ENCODE measurements at regions not wholly inside any gene's neighbourhood (a gene's known extent, or its start where the extent isn't known, plus 50 kb on each side); places are given as distances from the start of the nearest gene placed in this dataset.
"Not testable (repeated sequence)": the region's sequence is repeated elsewhere in the genome, so short reads cannot be mapped to it uniquely, and the experiment has no call there.

DNA sequence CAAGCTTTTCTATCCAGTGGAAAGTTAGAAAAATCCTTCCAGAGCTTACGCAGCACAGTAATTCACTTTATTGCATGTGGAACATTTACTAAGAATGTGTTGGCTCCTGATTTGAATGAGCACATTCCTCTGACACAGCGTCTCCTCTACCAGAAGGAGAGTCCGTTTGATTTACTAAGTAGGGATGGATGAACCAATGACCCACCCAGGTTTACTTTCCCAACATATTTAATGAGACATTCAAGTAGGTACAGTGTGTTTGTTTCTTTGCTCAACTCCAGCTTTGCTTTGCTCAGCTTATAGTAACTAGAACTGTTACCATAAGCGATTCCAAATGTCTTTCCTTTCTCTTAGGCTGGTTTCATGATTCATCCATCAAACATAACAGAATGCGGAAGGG lies 161.7 kb downstream of the SMARCA1 start:
- Histone ChIP-seq H3K79me2 (no peaks in the 10 kb centered on the region), H3K4me3 (no peak overlapping the region), H2AFZ (no peak overlapping the region), H3K27ac (no peak overlapping the region), H3K36me3 (replicated peaks; ENCODE audit: insufficient read depth, low read depth) (no peaks in the 10 kb centered on the region), H3K9me3 (ENCODE audit: low read depth) (no peaks in the 10 kb centered on the region), H3K4me1 (ENCODE audit: insufficient read depth) (no peaks in the 10 kb centered on the region), H4K20me1 (ENCODE audit: insufficient read depth, poor library complexity, severe bottlenecking) (no peaks in the 10 kb centered on the region), H3K27me3 (no peaks in the 10 kb centered on the region), H3K4me2 (no peak overlapping the region), H3K9me2 (replicated peaks; ENCODE audit: insufficient read depth) (no peaks in the 10 kb centered on the region)
- 67% methylated on average over 5 of the region's 5 CpGs for WGBS (ENCODE audit: low lambda C conversion rate, missing lambda C conversion rate)
- TF ChIP-seq EZH2 (IDR thresholded peaks at IDR 0.05; ENCODE audit: borderline replicate concordance) (no peak), EZH2phosphoT487 (IDR thresholded peaks at IDR 0.05; ENCODE audit: low read depth, severe bottlenecking, unreplicated experiment) (no peak)
- TF ChIP-seq, protein P1, sequence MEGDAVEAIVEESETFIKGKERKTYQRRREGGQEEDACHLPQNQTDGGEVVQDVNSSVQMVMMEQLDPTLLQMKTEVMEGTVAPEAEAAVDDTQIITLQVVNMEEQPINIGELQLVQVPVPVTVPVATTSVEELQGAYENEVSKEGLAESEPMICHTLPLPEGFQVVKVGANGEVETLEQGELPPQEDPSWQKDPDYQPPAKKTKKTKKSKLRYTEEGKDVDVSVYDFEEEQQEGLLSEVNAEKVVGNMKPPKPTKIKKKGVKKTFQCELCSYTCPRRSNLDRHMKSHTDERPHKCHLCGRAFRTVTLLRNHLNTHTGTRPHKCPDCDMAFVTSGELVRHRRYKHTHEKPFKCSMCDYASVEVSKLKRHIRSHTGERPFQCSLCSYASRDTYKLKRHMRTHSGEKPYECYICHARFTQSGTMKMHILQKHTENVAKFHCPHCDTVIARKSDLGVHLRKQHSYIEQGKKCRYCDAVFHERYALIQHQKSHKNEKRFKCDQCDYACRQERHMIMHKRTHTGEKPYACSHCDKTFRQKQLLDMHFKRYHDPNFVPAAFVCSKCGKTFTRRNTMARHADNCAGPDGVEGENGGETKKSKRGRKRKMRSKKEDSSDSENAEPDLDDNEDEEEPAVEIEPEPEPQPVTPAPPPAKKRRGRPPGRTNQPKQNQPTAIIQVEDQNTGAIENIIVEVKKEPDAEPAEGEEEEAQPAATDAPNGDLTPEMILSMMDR (IDR thresholded peaks at IDR 0.05; ENCODE audit: poor library complexity), result no peak
- DNase-seq (ENCODE audit: low spot score), result no peak

DNA sequence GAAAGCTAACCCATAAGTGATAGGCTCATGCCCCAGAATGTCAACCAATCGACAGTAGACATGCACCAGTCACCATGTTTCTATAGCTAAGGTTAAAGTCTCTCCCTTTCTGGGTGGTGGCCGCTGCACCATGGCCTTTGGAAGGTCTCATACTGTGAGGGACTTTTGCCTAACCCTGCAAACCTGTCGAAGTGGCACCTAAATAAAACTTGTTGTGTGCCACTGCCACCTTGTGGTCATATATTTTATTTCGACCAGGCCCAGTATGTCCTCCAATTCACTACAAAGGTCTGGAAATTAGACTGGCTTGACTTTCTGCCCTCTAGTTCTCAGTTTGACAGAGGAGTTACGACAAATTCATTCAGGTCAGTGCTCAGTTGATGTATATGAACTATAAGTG lies 163.1 kb downstream of the SMARCA1 start:
- Histone ChIP-seq H3K4me3 (no peak overlapping the region), H3K79me2 (no peaks in the 10 kb centered on the region), H3K9me2 (replicated peaks; ENCODE audit: insufficient read depth) (no peaks in the 10 kb centered on the region), H3K36me3 (replicated peaks; ENCODE audit: insufficient read depth, low read depth) (no peaks in the 10 kb centered on the region), H3K4me1 (ENCODE audit: insufficient read depth) (no peaks in the 10 kb centered on the region), H4K20me1 (ENCODE audit: insufficient read depth, poor library complexity, severe bottlenecking) (no peaks in the 10 kb centered on the region), H3K4me2 (no peak overlapping the region), H3K9me3 (ENCODE audit: low read depth) (no peaks in the 10 kb centered on the region), H3K27me3 (no peaks in the 10 kb centered on the region), H2AFZ (no peak overlapping the region), H3K27ac (no peak overlapping the region)
- 30% methylated on average over 5 of the region's 5 CpGs for WGBS (ENCODE audit: low lambda C conversion rate, missing lambda C conversion rate)
- DNase-seq (ENCODE audit: low spot score), result peak; percentile 53
- TF ChIP-seq, protein P1 (IDR thresholded peaks at IDR 0.05; ENCODE audit: poor library complexity), result peak; percentile 46
- TF ChIP-seq EZH2 (IDR thresholded peaks at IDR 0.05; ENCODE audit: borderline replicate concordance), result no peak

DNA sequence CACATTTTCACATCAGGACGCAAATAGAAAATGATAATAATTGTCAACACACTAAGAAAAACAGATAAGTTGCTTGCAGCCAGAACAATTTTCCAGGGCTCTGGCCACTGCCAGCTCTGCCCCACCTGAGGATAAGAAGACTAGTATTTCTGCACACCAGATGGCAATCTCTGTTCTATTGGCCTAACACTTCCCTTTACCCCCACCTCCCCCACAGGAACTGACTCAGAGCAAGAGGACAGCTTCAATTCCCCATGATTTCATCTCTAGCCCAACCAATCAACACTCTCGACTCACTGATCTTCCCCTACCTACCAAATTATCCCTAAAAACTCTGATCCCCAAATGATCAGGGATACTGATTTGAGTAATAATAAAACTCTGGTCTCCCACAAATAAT lies 164.0 kb downstream of the SMARCA1 start:
- Histone ChIP-seq H3K27ac (no peak overlapping the region), H3K4me1 (ENCODE audit: insufficient read depth) (no peaks in the 10 kb centered on the region), H3K4me3 (no peak overlapping the region), H3K9me2 (replicated peaks; ENCODE audit: insufficient read depth) (no peaks in the 10 kb centered on the region), H3K36me3 (replicated peaks; ENCODE audit: insufficient read depth, low read depth) (no peaks in the 10 kb centered on the region), H4K20me1 (ENCODE audit: insufficient read depth, poor library complexity, severe bottlenecking) (no peaks in the 10 kb centered on the region), H3K9me3 (ENCODE audit: low read depth) (no peaks in the 10 kb centered on the region), H3K4me2 (no peak overlapping the region), H2AFZ (no peak overlapping the region), H3K79me2 (no peaks in the 10 kb centered on the region), H3K27me3 (no peaks in the 10 kb centered on the region)
- no peak for DNase-seq (ENCODE audit: low spot score)
- TF ChIP-seq EZH2phosphoT487 (IDR thresholded peaks at IDR 0.05; ENCODE audit: low read depth, severe bottlenecking, unreplicated experiment), result no peak
- TF ChIP-seq EZH2 (IDR thresholded peaks at IDR 0.05; ENCODE audit: borderline replicate concordance), result no peak
- TF ChIP-seq, protein P1 (IDR thresholded peaks at IDR 0.05; ENCODE audit: poor library complexity), result no peak
- WGBS (ENCODE audit: low lambda C conversion rate, missing lambda C conversion rate), result 84% methylated on average over 2 of the region's 2 CpGs

DNA sequence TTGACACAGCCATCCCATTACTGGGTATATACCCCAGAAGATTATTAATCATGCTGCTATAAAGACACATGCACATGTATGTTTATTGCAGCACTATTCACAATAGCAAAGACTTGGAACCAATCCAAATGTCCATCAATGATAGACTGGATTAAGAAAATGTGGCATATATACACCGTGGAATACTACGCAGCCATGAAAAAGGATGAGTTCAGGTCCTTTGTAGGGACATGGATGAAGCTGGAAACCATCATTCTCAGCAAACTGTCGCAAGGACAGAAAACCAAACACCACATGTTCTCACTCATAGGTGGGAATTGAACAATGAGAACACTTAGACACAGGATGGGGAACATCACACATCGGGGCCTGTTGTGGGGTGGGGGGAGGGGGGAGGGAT lies 165.9 kb downstream of the SMARCA1 start:
- H3K4me1 ChIP-seq (ENCODE audit: insufficient read depth); H3K36me3 ChIP-seq (replicated peaks; ENCODE audit: insufficient read depth, low read depth); H4K20me1 ChIP-seq (ENCODE audit: insufficient read depth, poor library complexity, severe bottlenecking); H2AFZ ChIP-seq; H3K27ac ChIP-seq; H3K79me2 ChIP-seq; H3K9me2 ChIP-seq (replicated peaks; ENCODE audit: insufficient read depth); DNase-seq (ENCODE audit: low spot score); H3K4me3 ChIP-seq; H3K9me3 ChIP-seq (ENCODE audit: low read depth); H3K4me2 ChIP-seq; H3K27me3 ChIP-seq: not testable (repeated sequence)
- WGBS (ENCODE audit: low lambda C conversion rate, missing lambda C conversion rate), result 87% methylated on average over 4 of the region's 4 CpGs

Measured in hepatocyte (in vitro differentiated cells).